GM18511 (cell line): ENCODE measurements at regions not wholly inside any gene's neighbourhood (a gene's known extent, or its start where the extent isn't known, plus 50 kb on each side); places are given as distances from the start of the nearest gene placed in this dataset.
"Not testable (repeated sequence)": the region's sequence is repeated elsewhere in the genome, so short reads cannot be mapped to it uniquely, and the experiment has no call there.

ENCODE experiments used
- ATAC-seq: cut with Tn5 transposase; IDR thresholded peaks from one replicate; pipeline ENCODE4 v1.9.1; 2021; ENCODE audit warnings: mild to moderate bottlenecking, moderate library complexity; ENCODE audit not compliant: unreplicated experiment

- no peak for ATAC-seq
Measured at GRCh38 chr4:159632031-159632430, 529.2 kb downstream of the RAPGEF2 start.

DNA sequence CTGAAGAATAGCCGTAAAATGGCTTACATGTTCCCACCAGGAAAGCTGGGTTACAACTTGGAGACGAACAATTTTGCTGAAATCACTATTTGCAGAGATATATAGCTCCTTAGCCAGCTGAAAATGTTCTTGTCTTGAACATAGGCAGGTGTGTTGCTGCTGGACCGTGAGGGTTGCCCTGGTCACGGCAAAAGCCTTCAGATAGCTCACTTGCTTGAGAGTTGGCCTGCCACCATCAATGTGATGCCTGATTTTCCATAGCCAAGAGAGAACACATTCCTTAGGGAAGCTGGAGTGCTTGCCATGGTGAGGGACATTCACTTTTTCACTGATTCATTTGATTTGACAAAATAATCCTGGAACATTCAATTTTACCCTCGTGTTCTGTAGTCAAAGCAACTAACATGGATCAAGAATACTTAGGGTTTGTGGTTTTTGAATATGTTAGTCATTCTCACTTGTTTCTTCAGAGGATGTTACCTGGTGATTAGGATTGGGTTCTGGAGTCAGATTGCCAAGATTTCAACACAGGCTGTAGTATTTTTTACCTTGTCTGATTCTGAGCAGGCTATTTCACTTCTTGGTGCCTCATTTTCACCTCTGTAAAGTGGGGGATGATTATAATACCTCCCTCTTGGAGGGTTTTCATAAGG, 536.9 kb downstream of the RAPGEF2 start:
- ATAC-seq: no peak

DNA sequence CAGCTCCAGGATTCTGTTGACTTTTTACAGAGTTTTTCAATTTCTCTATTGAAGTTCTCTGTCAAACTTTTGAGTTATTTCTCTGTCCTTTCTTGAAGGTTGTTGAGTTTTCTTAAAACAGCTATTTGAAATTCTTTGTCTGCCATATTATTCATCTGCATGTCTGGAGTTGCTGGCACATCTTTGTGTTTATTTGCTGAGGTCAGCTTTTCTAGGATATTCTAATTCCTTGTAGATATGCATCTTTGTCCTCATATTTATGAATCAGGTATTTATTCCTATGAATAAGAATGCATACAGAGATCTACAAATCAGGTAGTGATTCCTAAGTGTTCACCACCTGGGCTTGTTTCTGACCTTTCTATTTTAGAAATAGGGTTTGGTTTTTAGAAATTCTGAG, 546.4 kb downstream of the RAPGEF2 start:
- ATAC-seq: no peak

DNA sequence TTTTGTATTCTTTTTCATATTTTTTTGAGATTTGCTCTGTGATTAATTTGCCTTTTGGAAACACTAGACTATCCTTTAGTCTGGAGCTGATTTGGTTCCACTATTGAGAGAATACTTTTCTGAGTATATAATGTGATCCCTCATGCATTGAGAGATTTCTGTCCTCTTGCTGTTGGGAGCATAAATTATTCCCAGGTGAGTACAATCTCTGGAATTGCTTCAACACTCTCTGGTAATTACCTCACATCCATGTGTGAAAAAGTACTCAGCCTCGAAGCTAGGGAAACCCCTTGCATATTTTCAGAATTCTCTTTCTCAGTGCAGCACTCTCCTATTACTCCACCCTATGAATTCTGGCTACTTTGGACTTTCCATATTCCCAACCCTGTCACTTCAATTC, 550.0 kb downstream of the RAPGEF2 start:
- no peak for ATAC-seq

GRCh38 chr4:159655547-159655946, 552.7 kb downstream of the RAPGEF2 start:
- ATAC-seq: no peak

GRCh38 chr4:159669094-159669493, 566.2 kb downstream of the RAPGEF2 start:
- ATAC-seq: no peak

DNA sequence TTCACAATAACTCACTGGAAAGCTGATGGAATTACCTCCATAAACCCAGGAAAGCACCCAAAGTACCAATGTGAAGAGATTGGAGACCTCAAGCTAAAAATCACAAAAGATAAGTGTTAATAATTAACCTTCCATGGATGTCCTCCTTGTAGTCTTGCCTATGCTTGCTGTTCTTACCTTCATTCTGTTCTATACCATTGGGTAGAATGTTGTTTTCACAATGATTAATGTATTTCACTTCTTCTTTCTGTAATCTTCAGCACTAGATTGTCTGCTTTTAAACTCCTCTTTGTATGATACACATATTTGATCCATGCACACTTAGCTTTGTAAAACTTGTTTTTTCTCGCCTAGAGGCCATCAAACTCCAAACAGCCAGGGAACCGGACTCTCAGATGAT, 570.3 kb downstream of the RAPGEF2 start:
- no peak for ATAC-seq

DNA sequence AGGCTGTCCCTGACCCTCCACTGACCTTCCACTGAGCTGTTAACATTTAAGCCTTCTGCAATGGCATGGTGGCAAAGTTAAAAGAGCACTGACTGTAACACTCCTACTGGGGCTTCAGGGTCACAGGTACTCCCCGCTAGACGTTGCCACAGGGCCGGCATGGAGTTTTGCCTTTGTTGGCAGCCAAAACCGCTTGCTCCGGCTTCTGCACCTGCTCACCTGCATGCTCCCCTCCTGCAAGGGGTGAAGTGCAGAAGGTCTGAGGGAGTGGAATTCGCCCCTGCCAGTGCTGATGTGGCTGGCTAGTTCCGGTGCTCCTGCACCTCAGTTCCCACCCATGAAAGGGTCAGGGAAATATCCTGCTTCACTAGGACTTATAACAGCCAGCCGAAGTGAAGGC, 571.4 kb downstream of the RAPGEF2 start:
- ATAC-seq: no peak

GRCh38 chr4:159677521-159677920, 574.6 kb downstream of the RAPGEF2 start:
- ATAC-seq: no peak

GRCh38 chr4:159682996-159683395, 580.1 kb downstream of the RAPGEF2 start:
- ATAC-seq: no peak

- no peak for ATAC-seq
Measured at GRCh38 chr4:159684061-159684460, 581.2 kb downstream of the RAPGEF2 start.

GRCh38 chr4:159685340-159686092, 582.6 kb downstream of the RAPGEF2 start:
- ATAC-seq: no peak

DNA sequence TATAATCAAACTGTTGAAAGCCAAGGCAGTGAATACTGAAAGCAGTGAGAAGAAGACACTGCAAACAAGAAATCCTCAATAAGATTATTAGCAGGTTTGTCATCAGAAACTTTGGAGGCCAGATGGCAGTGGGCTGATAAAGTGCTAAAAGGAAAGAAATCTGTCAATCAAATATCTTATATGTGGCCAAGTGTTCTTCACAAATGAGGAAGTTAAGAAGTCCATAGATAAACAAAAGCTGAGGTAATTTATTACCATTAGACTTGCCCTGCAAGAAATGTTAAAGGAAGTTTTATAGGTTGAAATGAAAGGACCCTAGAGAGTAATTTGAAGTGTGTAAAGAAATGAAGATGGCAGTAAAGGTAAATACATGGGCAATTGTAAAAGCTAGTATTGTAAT, 586.6 kb downstream of the RAPGEF2 start:
- no peak for ATAC-seq

GRCh38 chr4:159697322-159698283, 594.7 kb downstream of the RAPGEF2 start:
- ATAC-seq: no peak

DNA sequence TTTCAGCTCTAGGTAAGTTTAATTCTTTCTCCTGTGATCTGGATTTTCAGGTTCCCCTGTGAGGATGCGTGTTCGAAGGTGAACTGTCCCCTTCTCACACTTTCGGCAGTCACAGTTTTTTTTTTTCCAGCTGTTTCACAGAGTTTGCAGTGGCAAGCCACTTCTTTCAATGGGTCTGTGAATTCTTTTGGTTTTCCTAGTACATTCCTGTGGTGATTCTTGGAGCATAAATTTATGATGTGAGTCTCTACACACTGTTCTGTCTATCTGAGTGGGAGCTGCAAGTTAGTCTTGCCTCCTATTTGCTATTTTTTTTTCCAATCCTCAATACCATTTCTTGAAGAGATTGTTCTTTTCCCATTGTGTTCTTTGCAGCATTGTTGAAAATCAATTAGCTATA, 595.5 kb downstream of the RAPGEF2 start:
- no peak for ATAC-seq

- no peak for ATAC-seq
Measured at GRCh38 chr4:159702200-159702599, 599.3 kb downstream of the RAPGEF2 start.

GRCh38 chr4:159705334-159705733, 602.5 kb downstream of the RAPGEF2 start:
- no peak for ATAC-seq

- ATAC-seq: no peak
Measured at GRCh38 chr4:159706704-159707103, 603.8 kb downstream of the RAPGEF2 start.

DNA sequence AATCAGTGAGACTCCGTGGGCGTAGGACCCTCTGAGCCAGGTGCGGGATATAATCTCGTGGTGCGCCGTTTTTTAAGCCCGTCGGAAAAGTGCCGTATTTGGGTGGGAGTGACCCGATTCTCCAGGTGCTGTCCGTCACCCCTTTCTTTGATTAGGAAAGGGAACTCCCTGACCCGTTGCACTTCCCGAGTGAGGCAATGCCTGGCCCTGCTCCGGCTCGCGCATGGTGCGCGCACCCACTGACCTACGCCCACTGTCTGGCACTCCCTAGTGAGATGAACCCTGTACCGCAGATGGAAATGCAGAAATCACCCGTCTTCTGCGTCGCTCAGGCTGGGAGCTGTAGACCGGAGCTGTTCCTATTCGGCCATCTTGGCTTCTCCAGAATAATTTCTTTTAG, 612.3 kb downstream of the RAPGEF2 start:
- not testable (repeated sequence) for ATAC-seq

- no peak for ATAC-seq
Measured at GRCh38 chr4:159719531-159719930, 616.7 kb downstream of the RAPGEF2 start.

DNA sequence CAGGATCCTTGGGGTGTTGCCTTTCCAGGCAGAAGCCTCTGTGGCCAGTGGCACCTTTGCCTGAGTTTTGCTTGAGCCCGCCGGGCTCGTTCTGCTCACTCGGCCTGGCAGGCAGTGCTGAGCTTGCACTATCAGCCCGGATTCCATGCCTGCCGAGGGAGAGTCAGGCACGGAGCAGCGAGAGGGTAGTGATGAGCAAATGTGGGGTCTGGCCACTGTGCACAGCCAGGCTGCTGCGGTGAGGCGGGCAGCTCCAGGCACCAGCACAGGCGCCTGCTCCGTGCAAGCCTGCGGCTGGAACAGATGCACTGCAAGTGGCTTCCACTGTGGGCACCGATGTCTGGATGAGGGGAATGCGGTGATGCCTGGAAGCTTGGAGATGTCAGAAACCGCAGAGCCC, 619.2 kb downstream of the RAPGEF2 start:
- no peak for ATAC-seq
